NB4 (cell line): ENCODE measurements at regions not wholly inside any gene's neighbourhood (a gene's known extent, or its start where the extent isn't known, plus 50 kb on each side); places are given as distances from the start of the nearest gene placed in this dataset.

Experiments used
- DNase-seq: peaks from one replicate; pipeline ENCODE4 v3.0.0; 2010; ENCODE audit warnings: low read depth
- H3K4me3 ChIP-seq: one replicate; pipeline ENCODE4 v1.5.1; 2011; ENCODE audit warnings: mild to moderate bottlenecking, low read depth, low read length, moderate library complexity
- CTCF ChIP-seq: IDR thresholded peaks from one replicate; pipeline ENCODE4 v1.5.1; 2012; ENCODE audit warnings: low read depth, low read length
- MYC ChIP-seq: IDR thresholded peaks from 2 replicates; pipeline ENCODE4 v1.6.1; 2011; ENCODE audit warnings: low read depth, low read length
- POLR2A ChIP-seq: IDR thresholded peaks from 2 replicates; pipeline ENCODE4 v1.6.1; 2011; ENCODE audit warnings: mild to moderate bottlenecking; ENCODE audit not compliant: insufficient read length; ENCODE audit errors: extremely low read depth
- TF ChIP-seq, protein P1 (sequence below): IDR thresholded peaks from 2 replicates; pipeline ENCODE4 v1.6.1; 2011; ENCODE audit warnings: low read depth, low read length

GRCh38 chr5:124054564-124054963 lies 542.6 kb downstream of the CSNK1G3 start:
- no peak for DNase-seq
- TF ChIP-seq MYC, result no peak
- TF ChIP-seq CTCF, result no peak
- no peak for TF ChIP-seq POLR2A
- TF ChIP-seq, protein P1, sequence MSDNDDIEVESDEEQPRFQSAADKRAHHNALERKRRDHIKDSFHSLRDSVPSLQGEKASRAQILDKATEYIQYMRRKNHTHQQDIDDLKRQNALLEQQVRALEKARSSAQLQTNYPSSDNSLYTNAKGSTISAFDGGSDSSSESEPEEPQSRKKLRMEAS, result no peak
- no peak overlapping the region for H3K4me3 ChIP-seq

DNA sequence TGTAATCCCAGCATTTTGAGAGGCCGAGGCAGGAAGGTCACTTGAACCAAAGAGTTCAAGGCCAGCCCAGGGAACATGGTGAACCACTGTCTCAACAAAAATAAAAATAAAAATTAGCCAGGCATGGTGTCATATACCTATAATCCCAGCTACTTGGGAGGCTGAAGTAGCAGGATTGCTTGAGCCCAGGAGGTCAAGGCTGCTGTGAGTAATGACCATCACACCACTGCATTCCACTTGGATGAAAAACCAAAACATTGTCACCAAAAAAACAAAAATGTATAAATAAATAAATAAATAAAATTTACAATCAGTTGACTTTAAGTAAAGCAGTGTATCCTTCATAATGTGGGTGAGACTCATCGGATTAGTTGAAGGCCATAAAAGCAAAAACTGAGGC lies 541.4 kb downstream of the CSNK1G3 start:
- TF ChIP-seq MYC (no peak), POLR2A (no peak), CTCF (no peak)
- no peak for DNase-seq

GRCh38 chr5:124052201-124052600 lies 540.2 kb downstream of the CSNK1G3 start:
- DNase-seq, result no peak
- TF ChIP-seq CTCF (no peak), POLR2A (no peak), MYC (no peak)
- TF ChIP-seq, protein P1, result no peak

More for the DNA sequence above, 541.4 kb downstream of the CSNK1G3 start:
- H3K4me3 ChIP-seq, result no peak overlapping the region

DNA sequence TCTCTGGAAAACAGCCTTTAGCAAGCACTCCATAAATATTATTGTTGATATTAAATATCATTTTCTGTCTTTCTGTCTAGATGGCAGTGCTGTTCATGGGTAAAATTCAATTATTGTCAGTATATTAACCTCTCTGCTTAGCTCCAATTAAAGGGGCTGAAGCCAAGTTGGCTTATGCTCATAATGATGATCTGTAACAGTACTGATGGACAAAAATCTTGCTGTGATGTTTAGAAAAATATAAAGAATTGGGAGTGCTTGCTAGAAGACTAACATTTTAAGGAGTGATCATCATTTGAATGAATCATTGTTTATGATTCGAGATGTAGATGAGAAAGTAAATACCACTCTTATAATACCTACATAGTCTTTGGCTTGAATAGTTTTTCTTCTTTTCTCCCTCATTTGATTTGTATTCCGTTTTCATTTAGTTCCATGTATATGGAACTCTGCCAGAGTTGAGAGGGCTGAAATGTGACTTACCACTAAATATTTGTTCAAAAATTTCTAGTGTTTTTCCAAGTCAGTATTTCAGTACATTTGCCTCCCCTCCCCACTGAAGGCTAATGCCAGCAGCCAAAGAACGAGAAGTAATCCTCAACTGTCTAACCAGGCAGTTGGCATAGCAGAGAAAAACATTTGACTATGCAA lies 538.3 kb downstream of the CSNK1G3 start:
- TF ChIP-seq MYC (no peak), POLR2A (no peak), CTCF (no peak)
- TF ChIP-seq, protein P1, result no peak
- H3K4me3 ChIP-seq, result no peak overlapping the region
- no peak for DNase-seq

More at GRCh38 chr5:124052201-124052600, 540.2 kb downstream of the CSNK1G3 start:
- no peak overlapping the region for H3K4me3 ChIP-seq

GRCh38 chr5:124045412-124045811 lies 533.4 kb downstream of the CSNK1G3 start:
- TF ChIP-seq, protein P1, result no peak
- TF ChIP-seq POLR2A (no peak), MYC (no peak), CTCF (no peak)
- H3K4me3 ChIP-seq, result no peak overlapping the region
- DNase-seq, result no peak

DNA sequence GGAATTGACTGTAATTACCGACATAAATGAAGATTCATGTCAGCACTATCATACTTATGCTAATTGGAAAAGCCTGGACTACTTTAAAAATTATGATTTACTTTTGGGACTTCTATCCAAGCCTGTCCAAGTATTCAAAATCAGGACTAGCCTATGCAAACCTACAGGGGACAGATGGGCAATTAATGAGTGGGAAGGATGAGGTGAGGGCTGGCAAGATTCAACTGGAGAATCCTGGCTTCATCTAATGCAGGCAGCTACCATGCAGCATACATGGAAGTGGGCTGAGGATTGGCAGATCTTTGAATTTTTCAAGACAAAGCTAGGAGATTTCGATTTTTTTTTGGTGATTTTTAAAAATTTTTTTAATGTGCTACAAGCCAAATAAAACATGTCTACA lies 532.6 kb downstream of the CSNK1G3 start:
- H3K4me3 ChIP-seq, result no peak overlapping the region
- no peak for TF ChIP-seq MYC
- TF ChIP-seq POLR2A, result no peak
- TF ChIP-seq, protein P1, result no peak
- no peak for TF ChIP-seq CTCF

More for the DNA sequence above, 532.6 kb downstream of the CSNK1G3 start:
- DNase-seq, result no peak
